SJCRH30 (cell line): ENCODE measurements at regions not wholly inside any gene's neighbourhood (a gene's known extent, or its start where the extent isn't known, plus 50 kb on each side); places are given as distances from the start of the nearest gene placed in this dataset.
"Not testable (repeated sequence)": the region's sequence is repeated elsewhere in the genome, so short reads cannot be mapped to it uniquely, and the experiment has no call there.

Experiments
- DNase-seq, 2 experiments: peaks; one replicate each; pipeline ENCODE4 v3.0.0-alpha.2; 2015 to 2020
- H3K27ac ChIP-seq: fragments of 250-450 bp; sonication (Bioruptor Pico); 2 replicates; pipeline ENCODE4 v1.5.1; 2020; ENCODE audit warnings: mild to moderate bottlenecking, moderate library complexity
- H3K27me3 ChIP-seq: fragments of 250-450 bp; sonication (Bioruptor Pico); 2 replicates; pipeline ENCODE4 v1.5.1; 2020; ENCODE audit warnings: mild to moderate bottlenecking, moderate library complexity
- H3K36me3 ChIP-seq: fragments of 250-450 bp; sonication (Bioruptor Pico); 2 replicates; pipeline ENCODE4 v1.5.1; 2020; ENCODE audit warnings: mild to moderate bottlenecking, moderate library complexity
- H3K4me1 ChIP-seq: fragments of 250-450 bp; sonication (Bioruptor Pico); 2 replicates; pipeline ENCODE4 v1.5.1; 2020; ENCODE audit warnings: mild to moderate bottlenecking, moderate library complexity
- H3K4me3 ChIP-seq: fragments of 250-450 bp; sonication (Bioruptor Pico); 2 replicates; pipeline ENCODE4 v1.5.1; 2020; ENCODE audit warnings: mild to moderate bottlenecking, moderate library complexity
- H3K9me3 ChIP-seq: fragments of 250-450 bp; sonication (Bioruptor Pico); replicated peaks from 2 replicates; pipeline ENCODE4 v1.5.1; 2020; ENCODE audit warnings: mild to moderate bottlenecking, moderate library complexity

DNA sequence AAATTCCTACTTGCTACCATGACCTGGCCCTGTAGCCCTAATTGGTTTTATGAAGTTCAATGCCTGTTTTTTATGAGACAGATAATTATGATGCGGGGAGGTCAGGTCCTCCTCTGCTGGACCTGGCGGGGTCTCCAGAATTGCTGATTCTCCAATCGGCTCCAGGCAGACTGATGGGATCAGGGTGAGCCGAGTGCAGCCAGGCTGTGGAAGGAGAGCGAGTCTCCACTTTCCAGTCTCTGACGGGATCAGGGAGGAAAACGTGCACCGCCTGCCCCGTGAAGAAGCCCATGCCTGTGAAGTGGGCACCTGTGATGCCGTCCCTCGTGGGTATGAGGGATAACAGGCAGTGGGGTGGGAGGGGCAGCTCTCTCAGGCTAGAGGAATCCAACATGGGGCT is 71.5 kb upstream of the HSPA9 start:
- no peaks in the 10 kb centered on the region for H3K36me3 ChIP-seq
- peaks cover 31% of the 10 kb centered on the region for H3K4me1 ChIP-seq
- no peak overlapping the region for H3K27ac ChIP-seq
- H3K9me3 ChIP-seq, result no peaks in the 10 kb centered on the region
- no peaks in the 10 kb centered on the region for H3K27me3 ChIP-seq
- DNase-seq, result no peak
- H3K4me3 ChIP-seq, result no peak overlapping the region

DNA sequence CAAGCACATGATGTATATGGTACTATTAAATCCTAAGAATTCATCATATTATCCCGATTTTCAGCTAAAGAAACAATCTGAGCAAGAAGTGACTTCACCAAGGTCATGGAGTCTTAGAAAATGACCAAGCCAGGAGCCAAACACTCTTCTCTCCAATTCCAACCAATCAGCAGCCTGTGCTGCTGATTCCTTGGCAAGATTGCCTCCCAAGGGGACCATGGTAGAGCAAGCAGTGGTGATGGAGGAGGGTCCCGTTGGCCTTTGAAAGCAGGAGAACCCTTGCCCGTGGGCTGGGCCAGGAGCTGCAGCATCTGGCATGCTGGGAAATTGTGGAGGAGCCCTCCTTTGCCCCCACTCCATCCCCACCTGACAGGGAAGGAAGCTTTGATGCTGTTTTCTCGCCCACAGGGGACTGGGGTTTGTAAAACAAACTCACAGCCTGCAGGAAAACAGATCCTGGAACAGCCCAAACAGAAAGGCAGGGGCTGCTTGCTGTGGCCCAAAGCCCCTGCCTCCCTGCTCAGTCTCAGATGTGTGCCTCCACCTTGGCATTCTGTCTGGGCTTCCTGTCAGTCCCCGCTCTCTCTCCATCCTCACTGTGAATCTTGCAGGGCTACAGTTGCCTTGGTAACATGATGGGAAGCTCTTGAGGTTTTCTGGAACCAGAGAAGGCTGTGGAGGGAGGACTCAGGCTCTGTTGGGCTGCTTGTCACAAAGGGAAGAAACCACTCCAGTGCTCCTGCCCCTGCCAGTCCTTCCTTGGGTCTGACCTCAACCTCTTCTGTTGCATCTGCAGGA is 70.8 kb upstream of the HSPA9 start:
- no peak overlapping the region for H3K4me3 ChIP-seq
- H3K4me1 ChIP-seq, result peaks cover 31% of the 10 kb centered on the region
- no peak overlapping the region for H3K27ac ChIP-seq
- H3K9me3 ChIP-seq, result no peaks in the 10 kb centered on the region
- no peaks in the 10 kb centered on the region for H3K36me3 ChIP-seq
- DNase-seq, result no peak
- H3K27me3 ChIP-seq, result no peaks in the 10 kb centered on the region

DNA sequence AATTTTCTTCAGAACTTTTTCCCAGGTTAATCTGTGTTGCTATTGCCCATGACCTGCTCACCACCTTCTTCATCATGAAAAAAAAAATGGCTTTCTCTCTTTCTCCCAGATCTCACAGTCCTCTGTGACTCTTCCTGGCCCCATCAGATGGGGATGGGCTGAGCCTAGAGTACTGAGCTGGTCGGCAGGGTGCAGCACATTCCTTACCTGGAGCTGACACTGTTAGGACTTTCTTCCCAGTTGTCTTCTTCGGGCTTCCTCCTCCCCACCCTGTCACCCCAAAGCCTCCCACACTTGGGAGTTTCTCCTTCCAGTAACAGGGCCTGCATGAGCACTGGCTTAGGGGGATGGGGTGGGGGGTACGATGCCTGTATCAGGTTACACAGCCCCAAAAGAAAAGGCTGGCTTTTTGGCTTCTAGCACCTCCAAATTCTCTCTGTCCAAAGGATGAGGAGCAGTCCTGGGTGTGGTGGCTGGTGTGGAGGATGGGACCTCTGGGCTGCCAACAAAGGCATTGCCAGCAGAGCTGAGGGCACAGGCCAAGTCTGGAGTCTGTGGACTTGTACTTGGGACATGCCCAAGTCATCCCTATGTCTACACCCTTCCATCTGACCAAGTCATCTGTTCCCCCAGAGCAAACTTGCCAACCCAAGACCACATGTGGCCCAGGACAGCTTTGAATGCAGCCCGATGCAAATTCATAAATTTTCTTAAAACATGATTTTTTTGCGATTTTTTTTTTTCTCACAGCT is 68.0 kb upstream of the HSPA9 start:
- H3K36me3 ChIP-seq, result no peaks in the 10 kb centered on the region
- H3K27me3 ChIP-seq, result no peaks in the 10 kb centered on the region
- DNase-seq, result no peak
- no peak overlapping the region for H3K27ac ChIP-seq
- no peak overlapping the region for H3K4me3 ChIP-seq
- peaks cover 25% of the 10 kb centered on the region for H3K4me1 ChIP-seq
- H3K9me3 ChIP-seq, result no peaks in the 10 kb centered on the region

DNA sequence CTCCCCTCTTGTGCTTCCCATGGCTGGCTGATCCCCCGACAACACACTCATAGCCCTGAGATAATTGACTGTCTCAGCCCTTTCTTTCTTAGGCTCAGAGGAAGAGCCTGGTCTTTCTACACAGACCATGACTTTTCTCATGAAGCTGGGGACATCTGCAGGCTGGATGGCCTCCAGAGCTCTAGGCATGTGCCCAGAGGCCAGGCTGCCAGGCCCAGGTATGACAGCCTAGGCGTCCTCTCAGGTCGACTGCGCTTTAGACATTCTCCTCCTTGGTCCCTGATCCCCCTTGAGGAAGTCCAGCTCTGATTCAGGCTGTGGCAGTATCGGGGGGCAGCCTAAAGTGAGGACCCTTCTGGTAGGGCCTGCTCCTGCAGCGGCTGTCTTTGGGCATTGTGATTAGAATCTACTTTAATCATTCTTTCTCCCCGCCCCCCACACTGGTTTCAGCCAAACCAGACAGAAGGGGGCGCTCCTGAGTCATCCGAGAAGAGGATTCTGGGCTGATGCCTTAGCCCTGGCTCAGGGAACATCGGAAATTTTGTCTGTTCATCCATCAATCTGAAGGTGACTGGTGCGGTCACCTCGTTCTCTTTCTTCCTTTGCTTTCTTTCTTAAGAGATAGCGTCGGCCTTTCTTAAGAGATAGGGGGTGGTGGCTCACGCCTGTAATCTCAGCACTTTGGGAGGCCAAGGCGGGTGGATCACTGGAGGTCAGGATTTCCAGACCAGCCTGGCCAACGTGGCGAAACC is 66.5 kb upstream of the HSPA9 start:
- Histone ChIP-seq H3K4me1 (peaks cover 13% of the 10 kb centered on the region), H3K27ac (no peak overlapping the region), H3K27me3 (no peaks in the 10 kb centered on the region), H3K9me3 (no peaks in the 10 kb centered on the region), H3K4me3 (no peak overlapping the region), H3K36me3 (no peaks in the 10 kb centered on the region)
- DNase-seq, result peak; percentile 80 to 89

DNA sequence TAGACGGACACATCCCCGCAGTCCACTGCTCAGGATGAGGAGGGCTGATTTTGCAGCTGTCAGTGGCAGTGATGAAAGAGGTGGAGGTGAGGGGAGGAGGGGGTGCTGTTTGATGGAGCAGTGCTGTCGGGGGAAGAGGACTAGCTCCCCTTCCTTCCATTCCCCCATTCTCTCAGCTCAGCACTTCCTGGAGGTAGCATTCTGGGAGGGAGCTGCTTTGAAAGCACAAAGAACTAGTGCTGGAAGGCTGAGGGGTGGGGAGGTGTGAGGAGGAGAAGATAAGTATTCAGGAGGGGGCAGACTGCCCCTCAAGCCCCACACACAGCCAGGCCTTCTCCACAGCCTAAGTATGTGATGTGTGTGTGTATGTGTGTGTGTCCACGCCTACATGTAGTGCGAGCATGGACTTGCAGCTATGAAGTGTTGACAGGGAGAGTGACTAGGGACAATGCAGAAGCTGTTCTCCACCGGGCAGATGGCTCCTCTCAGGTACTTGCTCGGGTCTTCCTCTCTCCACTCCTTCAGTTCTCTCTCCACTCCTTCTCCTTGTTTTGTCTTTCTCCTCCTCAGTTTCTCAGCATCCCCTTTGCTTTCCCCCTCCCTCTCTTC is 65.5 kb upstream of the HSPA9 start:
- peak; percentile 33 to 50 for DNase-seq
- no peaks in the 10 kb centered on the region for H3K36me3 ChIP-seq
- H3K9me3 ChIP-seq, result no peaks in the 10 kb centered on the region
- no peak overlapping the region for H3K27ac ChIP-seq
- H3K27me3 ChIP-seq, result no peaks in the 10 kb centered on the region
- H3K4me3 ChIP-seq, result peak overlapping the region; percentile 4; the same call in 1 of the 2 replicates
- peaks cover 19% of the 10 kb centered on the region for H3K4me1 ChIP-seq

DNA sequence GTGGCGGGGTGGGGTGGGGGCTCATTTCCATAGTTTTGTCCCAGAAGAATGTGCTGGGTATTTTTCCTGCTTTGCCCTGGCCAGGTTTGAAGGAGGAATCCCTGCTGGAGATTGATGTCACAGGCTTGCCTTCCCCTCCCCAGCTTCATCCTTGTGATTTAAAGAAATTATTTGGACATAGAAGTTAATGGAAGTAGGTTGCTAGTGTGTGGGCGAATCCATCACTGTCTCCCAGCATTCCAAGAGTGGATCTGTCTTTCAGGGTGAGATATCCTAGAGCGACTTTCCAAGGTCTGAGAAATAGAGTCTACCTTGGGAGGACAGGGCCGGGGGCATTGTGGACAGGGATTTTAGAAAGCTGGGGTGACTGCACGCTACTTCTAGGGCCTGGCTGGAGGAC is 64.9 kb upstream of the HSPA9 start:
- H3K27me3 ChIP-seq, result no peaks in the 10 kb centered on the region
- H3K27ac ChIP-seq, result no peak overlapping the region
- peak overlapping the region; percentile 4; the same call in 1 of the 2 replicates for H3K4me3 ChIP-seq
- peaks cover 19% of the 10 kb centered on the region for H3K4me1 ChIP-seq
- DNase-seq, result no peak
- no peaks in the 10 kb centered on the region for H3K9me3 ChIP-seq
- H3K36me3 ChIP-seq, result no peaks in the 10 kb centered on the region

DNA sequence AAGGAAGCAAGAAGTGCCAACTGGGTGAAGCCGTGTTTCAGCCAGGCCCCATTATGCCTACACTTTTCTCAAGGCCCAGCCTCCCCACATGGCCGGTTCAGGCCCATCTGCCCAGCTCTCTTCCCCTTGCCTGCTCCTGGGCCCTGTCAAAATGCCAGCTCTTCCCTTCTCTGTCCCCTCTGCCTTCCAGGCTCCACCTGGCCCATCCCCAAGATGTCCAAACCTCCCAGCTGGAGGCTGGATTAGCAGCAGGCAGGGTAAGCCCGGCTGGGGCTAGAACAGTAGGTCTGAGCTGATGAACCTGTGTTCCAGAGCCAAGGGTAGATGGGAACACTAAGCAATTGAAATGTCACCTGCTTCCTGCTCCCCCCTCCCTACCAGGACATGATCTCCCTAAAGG is 64.1 kb upstream of the HSPA9 start:
- DNase-seq, result no peak
- peaks cover 19% of the 10 kb centered on the region for H3K4me1 ChIP-seq
- no peaks in the 10 kb centered on the region for H3K36me3 ChIP-seq
- no peaks in the 10 kb centered on the region for H3K27me3 ChIP-seq
- H3K4me3 ChIP-seq, result no peak overlapping the region
- no peak overlapping the region for H3K27ac ChIP-seq
- H3K9me3 ChIP-seq, result no peaks in the 10 kb centered on the region

DNA sequence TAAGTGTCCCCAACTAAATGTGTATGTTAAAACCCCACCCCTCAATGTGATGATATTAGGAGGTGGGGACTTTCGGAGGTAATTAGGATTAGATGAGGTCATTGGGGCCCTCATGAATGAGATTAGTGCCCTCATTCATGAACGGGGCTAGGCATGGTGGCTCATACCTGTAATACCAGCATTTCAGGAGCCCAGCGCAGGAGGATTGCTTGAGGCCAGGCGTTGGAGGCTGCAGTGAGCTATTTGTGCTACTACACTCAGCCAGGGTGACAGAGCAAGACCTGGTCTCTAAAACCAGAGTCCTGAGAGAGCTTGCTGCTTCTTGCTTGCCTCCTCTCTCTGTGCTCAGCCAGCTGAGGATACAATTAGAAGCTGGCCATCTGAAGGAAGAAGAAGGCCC is 62.1 kb upstream of the HSPA9 start:
- Histone ChIP-seq H3K4me3 (no peak overlapping the region), H3K9me3 (no peaks in the 10 kb centered on the region), H3K4me1 (peaks cover 19% of the 10 kb centered on the region), H3K36me3 (no peaks in the 10 kb centered on the region), H3K27me3 (no peaks in the 10 kb centered on the region), H3K27ac (no peak overlapping the region)
- DNase-seq, result no peak

DNA sequence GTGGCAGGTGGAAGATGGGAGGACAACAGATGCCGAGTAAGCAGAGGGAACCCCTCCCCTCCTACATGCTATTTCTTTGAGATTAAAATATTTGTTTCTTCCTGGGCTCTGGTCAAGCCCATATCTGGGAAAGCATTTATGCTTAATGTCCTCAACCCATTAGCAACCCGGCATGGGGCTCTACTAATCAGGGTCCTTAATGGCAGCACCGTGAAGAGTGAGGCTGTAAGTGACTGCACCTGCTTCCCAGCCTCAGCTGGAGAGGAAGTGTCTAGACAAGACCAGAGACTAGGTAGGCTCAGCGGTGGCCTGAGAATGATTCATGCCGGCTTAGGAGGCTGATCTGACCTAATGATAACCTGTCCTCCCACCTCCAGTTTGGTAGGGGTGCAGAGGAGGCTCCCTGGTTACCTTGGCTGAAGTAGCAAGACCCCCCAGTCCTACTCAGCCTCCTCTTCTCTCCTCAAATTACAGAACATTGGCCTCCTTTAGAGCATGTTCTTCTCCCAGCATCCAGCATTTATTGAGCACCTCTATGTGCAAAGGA is 61.3 kb upstream of the HSPA9 start:
- no peaks in the 10 kb centered on the region for H3K36me3 ChIP-seq
- no peak overlapping the region for H3K4me3 ChIP-seq
- no peaks in the 10 kb centered on the region for H3K9me3 ChIP-seq
- H3K27me3 ChIP-seq, result no peaks in the 10 kb centered on the region
- no peak overlapping the region for H3K27ac ChIP-seq
- peak; percentile 55 to 72 for DNase-seq
- H3K4me1 ChIP-seq, result peaks cover 19% of the 10 kb centered on the region

DNA sequence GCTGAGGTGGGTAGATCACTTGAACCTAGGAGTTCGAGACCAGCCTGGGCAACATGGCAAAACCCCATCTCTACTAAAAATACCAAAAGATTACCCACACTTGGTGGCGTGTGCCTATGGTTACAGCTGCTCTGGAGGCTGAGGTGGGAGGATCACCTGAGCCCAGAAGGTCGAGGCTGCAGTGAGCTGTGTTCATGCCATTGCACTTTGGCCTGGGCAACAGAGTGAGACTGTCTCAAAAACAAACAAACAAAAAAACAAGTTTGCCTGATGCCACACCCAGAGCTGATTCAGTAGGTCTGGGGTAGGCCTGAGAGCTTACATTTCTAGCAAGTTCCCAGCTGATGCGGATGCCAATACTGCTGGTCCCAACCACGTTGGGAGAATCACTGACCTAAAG is 60.5 kb upstream of the HSPA9 start:
- peaks cover 19% of the 10 kb centered on the region for H3K4me1 ChIP-seq
- no peak for DNase-seq
- H3K27me3 ChIP-seq, result no peaks in the 10 kb centered on the region
- H3K4me3 ChIP-seq, result no peak overlapping the region
- no peaks in the 10 kb centered on the region for H3K36me3 ChIP-seq
- H3K9me3 ChIP-seq, result no peaks in the 10 kb centered on the region
- no peak overlapping the region for H3K27ac ChIP-seq

DNA sequence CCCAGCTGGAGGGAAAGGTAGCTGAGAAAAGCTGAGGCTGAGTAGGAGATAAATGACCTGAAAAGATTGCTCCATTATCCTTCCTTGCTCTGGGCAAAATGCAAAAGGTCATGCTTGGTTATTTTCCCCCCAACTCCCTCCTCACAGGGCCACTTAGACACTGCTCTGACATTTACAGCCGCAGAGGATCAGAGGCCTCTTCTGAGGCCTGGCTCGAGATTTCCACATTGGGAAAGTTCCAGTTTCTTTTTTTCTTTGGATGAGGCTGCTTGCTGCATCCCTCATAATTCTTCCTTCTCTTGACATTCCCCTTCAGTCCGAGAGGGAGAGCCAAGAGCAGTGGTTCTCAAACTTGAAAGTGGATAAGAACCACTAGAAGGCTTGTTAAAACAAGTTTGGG is 60.1 kb upstream of the HSPA9 start:
- no peak for DNase-seq
- Histone ChIP-seq H3K36me3 (no peaks in the 10 kb centered on the region), H3K27me3 (no peaks in the 10 kb centered on the region), H3K9me3 (no peaks in the 10 kb centered on the region), H3K4me3 (no peak overlapping the region), H3K27ac (no peak overlapping the region), H3K4me1 (peaks cover 19% of the 10 kb centered on the region)

DNA sequence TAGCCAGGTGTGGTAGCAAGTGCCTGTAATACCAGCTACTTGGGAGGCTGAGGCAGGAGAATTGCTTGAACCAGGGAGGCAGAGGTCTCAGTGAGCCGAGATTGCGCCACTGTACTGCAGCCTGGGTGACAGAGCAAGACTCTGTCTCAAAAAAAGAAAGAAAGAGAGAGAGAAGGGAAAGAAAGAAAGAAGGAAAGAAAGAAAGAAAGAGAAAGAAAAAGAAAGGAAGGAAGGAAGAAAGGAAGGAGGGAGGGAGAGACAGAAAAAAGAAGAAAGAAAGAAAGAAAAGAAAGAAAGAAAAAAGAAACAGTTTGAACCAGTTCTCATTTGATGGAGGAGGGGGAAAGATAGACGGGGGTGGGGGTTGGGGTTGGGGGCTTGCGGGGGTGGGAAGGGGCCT is 59.6 kb upstream of the HSPA9 start:
- H3K36me3 ChIP-seq, H3K4me3 ChIP-seq, H3K9me3 ChIP-seq, H3K27ac ChIP-seq, H3K27me3 ChIP-seq, DNase-seq: not testable (repeated sequence)
- peaks cover 14% of the 10 kb centered on the region for H3K4me1 ChIP-seq

DNA sequence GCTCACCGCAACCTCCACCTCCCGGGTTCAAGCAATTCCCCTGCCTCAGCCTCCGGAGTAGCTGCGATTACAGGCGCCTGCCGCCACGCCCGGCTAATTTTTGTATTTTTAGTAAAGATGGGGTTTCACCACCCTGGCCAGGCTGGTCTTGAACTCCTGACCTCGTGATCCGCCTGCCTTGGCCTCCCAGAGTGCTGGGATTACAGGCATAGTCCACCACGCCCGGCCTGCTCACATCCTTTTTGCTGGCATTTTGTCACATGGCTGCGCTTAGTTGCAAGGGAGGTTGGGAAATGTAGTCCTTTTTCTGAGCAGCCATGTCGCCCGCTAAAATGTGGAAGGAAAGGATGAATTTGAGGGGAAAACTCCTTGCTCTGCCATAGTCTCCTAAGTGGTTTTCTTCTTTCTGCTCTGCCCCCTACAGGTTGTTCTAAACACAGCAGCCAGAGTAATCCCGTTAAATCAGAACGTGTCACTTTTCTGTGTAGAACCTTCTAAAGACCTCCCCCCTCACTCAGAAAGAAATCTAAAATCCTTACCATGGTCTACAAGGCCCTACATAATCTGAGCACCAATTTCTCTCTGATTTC is 57.8 kb upstream of the HSPA9 start:
- Histone ChIP-seq H3K4me3 (no peak overlapping the region), H3K9me3 (no peaks in the 10 kb centered on the region), H3K27me3 (no peaks in the 10 kb centered on the region), H3K36me3 (no peaks in the 10 kb centered on the region), H3K4me1 (peaks cover 9% of the 10 kb centered on the region; the same call in 1 of the 2 replicates), H3K27ac (no peak overlapping the region)
- DNase-seq, result peak; percentile 51 to 71
